Activated T-helper 1 cell treated with anti-CD3 and anti-CD28 coated beads, Interleukin-12 subunit alpha, Interleukin-12 subunit beta, Interleukin-2, Interleukin-4 antibody, amounts not matched to agents 30 ng/mL and 10 ng/mL and 1 ng/mL, durations not matched to agents 14 hours and 24 hours and 36 hours (primary cell): ENCODE measurements at regions not wholly inside any gene's neighbourhood (a gene's known extent, or its start where the extent isn't known, plus 50 kb on each side); places are given as distances from the start of the nearest gene placed in this dataset.

Experiments used
- DNase-seq: peaks from one replicate; pipeline ENCODE4 v3.0.0; 2021; ENCODE audit warnings: low spot score
- H3K27ac Mint-ChIP-seq: one replicate; pipeline ENCODE4 v1.8.0; 2021; ENCODE audit warnings: mild to moderate bottlenecking, mixed read lengths
- H3K27me3 Mint-ChIP-seq: one replicate; pipeline ENCODE4 v1.8.0; 2022; ENCODE audit warnings: mild to moderate bottlenecking, moderate library complexity, mixed read lengths; ENCODE audit not compliant: insufficient read depth
- H3K36me3 Mint-ChIP-seq: one replicate; pipeline ENCODE4 v1.8.0; 2021; ENCODE audit warnings: low read depth, mixed read lengths
- H3K4me1 Mint-ChIP-seq: one replicate; pipeline ENCODE4 v1.8.0; 2021; ENCODE audit warnings: low read depth, mixed read lengths
- H3K4me3 Mint-ChIP-seq: one replicate; pipeline ENCODE4 v1.8.0; 2021; ENCODE audit warnings: mild to moderate bottlenecking, moderate library complexity, mixed read lengths
- H3K9me3 Mint-ChIP-seq: one replicate; pipeline ENCODE4 v1.8.0; 2021; ENCODE audit warnings: mixed read lengths
- intact Hi-C: fragments of 100-400 bp; cut with micrococcal nuclease; formaldehyde crosslinking; loops from one replicate; pipeline ENCODE4 v1.15.1; 2024

DNA sequence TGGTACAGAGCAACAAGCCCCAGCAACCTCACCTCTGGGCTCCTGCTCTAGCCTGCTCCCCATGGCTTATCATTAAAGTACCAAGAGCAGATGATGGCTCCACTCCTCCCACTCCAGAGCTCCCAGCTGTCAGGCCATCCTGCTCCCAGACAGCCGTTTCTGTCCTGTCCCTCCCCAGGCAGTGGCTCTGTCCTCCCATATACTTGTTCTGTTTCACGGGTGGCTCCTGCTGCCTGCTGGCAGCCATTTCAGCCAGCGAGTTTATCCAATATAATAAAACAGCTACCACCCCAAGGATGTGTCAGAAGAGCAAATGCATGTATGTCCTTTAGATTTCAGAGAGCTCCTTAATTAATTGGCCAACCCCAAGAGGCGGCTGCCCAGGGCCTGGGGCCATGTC, 79.4 kb upstream of the VSTM2B start:
- no peak for DNase-seq
- no peak overlapping the region for H3K27ac Mint-ChIP-seq
- H3K4me3 Mint-ChIP-seq, result no peak overlapping the region
- H3K27me3 Mint-ChIP-seq, result no peaks in the 10 kb centered on the region
- intact Hi-C loops, result no loop called here
- H3K36me3 Mint-ChIP-seq, result no peaks in the 10 kb centered on the region
- H3K9me3 Mint-ChIP-seq, result no peaks in the 10 kb centered on the region
- no peaks in the 10 kb centered on the region for H3K4me1 Mint-ChIP-seq

DNA sequence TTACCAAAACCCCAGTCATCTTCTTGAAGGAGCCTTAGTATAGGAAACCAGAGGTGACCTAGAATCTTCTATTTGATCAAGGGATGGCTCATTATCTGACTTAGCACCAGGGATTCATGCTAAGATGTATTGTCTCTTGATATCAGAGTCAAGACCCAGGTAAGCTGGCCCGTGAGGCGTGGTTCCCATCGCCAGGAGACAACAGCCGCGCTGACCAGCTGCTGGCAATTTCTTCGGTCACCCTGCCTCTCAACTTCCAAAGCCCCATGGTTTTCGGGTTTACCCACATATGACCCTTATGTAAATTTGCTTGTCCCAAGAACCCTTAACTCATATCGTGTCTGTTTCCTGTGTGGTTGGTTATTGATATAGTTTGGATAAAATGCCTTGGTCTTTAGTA, 77.7 kb upstream of the VSTM2B start:
- H3K36me3 Mint-ChIP-seq, result no peaks in the 10 kb centered on the region
- H3K9me3 Mint-ChIP-seq, result no peaks in the 10 kb centered on the region
- intact Hi-C loops, result no loop called here
- no peaks in the 10 kb centered on the region for H3K4me1 Mint-ChIP-seq
- no peak overlapping the region for H3K4me3 Mint-ChIP-seq
- no peak for DNase-seq
- no peak overlapping the region for H3K27ac Mint-ChIP-seq
- H3K27me3 Mint-ChIP-seq, result no peaks in the 10 kb centered on the region

DNA sequence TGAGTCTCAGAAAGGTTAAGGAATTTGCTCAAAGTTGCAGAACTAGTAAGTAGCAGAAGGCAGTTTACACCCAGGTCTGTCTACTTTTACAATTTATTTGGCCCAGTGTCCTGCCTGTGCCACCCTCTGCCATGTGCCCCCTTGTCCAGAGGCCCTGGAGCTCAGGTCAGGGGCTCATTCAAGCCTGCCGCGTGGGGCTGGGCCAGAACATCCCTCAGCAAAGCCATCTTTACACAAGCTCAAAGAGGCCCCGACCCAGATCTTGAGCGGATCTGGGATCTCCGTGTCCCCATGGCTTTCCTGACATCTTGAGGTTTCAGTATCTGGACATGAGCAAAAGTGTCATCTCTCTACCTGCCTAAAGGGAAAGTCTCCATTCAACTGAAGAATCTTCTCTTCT, 76.4 kb upstream of the VSTM2B start:
- no peaks in the 10 kb centered on the region for H3K9me3 Mint-ChIP-seq
- no peaks in the 10 kb centered on the region for H3K36me3 Mint-ChIP-seq
- no peaks in the 10 kb centered on the region for H3K27me3 Mint-ChIP-seq
- H3K4me1 Mint-ChIP-seq, result no peaks in the 10 kb centered on the region
- intact Hi-C loops, result no loop called here
- no peak overlapping the region for H3K4me3 Mint-ChIP-seq
- H3K27ac Mint-ChIP-seq, result no peak overlapping the region
- DNase-seq, result no peak

DNA sequence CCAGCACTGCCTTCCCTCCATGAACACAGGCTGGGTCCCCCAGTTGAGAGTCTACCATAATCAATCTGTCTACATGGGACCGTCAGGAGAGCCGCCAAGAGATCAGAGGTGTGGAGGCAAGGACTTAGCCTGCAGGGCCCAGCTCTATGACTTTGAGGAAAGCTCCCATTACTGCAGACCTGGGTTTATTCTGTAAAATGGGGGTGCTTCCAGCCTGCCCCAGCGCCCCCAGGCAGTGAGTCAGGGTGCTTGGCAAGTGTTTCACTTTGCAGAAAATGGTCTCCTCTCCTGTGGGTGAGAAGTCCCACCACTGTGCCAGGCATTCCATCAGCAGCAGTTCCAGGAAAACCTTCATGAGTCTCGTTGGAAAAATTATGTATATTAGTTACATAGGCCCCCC, 75.5 kb upstream of the VSTM2B start:
- Mint-ChIP-seq H3K4me3 (no peak overlapping the region), H3K9me3 (no peaks in the 10 kb centered on the region), H3K36me3 (no peaks in the 10 kb centered on the region), H3K4me1 (no peaks in the 10 kb centered on the region), H3K27me3 (no peaks in the 10 kb centered on the region), H3K27ac (no peak overlapping the region)
- intact Hi-C loops, result no loop called here
- no peak for DNase-seq

DNA sequence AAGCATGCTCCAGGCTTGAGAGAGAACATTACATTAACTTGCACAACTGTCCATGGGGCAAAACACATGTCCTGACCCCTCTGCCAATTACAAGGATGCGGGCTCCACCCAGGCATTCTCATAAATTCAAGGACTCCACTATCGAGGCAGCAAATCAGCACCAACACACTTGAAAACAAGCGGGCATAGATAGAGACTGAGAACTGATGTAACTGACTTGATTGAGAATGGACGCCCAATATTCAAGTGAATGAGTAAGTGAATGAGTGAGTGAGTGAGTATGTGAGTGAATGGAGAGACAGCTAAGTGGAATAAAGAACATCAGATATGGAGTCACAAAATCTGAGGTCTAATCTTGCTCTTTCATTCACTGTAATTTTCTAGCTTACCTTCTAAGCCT, 75.0 kb upstream of the VSTM2B start:
- no peaks in the 10 kb centered on the region for H3K4me1 Mint-ChIP-seq
- peaks cover 3% of the 10 kb centered on the region for H3K27me3 Mint-ChIP-seq
- no peak for DNase-seq
- intact Hi-C loops, result no loop called here
- H3K4me3 Mint-ChIP-seq, result no peak overlapping the region
- H3K27ac Mint-ChIP-seq, result no peak overlapping the region
- no peaks in the 10 kb centered on the region for H3K9me3 Mint-ChIP-seq
- H3K36me3 Mint-ChIP-seq, result no peaks in the 10 kb centered on the region

- Mint-ChIP-seq H3K27ac (no peak overlapping the region), H3K4me1 (no peaks in the 10 kb centered on the region), H3K9me3 (peaks cover 18% of the 10 kb centered on the region), H3K4me3 (no peak overlapping the region), H3K27me3 (peaks cover 3% of the 10 kb centered on the region), H3K36me3 (no peaks in the 10 kb centered on the region)
- no peak for DNase-seq
- intact Hi-C loops, result no loop called here
Observed at GRCh38 chr19:29454109-29454508, 71.7 kb upstream of the VSTM2B start.

DNA sequence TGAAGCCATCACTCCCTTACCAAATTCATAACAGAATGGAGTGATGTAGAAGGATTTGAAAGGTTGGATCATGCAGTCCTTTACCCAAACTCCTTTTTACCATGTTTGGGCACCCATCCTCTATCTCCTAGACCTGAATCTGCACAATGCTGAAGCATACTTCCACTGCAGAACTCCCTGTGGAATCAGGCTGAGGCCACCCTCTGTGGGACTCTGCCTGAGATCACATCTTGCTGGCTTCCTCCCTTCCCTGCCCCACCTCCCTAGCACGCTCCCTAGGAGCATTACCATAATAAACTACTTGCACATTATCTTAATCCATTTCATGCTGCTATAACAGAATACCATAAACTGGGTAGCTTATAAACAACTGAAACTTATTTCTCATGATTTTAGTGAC, 68.4 kb upstream of the VSTM2B start:
- H3K4me3 Mint-ChIP-seq, result no peak overlapping the region
- peaks cover 19% of the 10 kb centered on the region for H3K9me3 Mint-ChIP-seq
- H3K36me3 Mint-ChIP-seq, result no peaks in the 10 kb centered on the region
- H3K4me1 Mint-ChIP-seq, result no peaks in the 10 kb centered on the region
- intact Hi-C loops, result no loop called here
- H3K27me3 Mint-ChIP-seq, result peaks cover 3% of the 10 kb centered on the region
- H3K27ac Mint-ChIP-seq, result no peak overlapping the region
- no peak for DNase-seq

- H3K27me3 Mint-ChIP-seq, result peaks cover 17% of the 10 kb centered on the region
- intact Hi-C loops, result loop anchor here (5.0 kb wide), 2 partner anchors 59 to 129 kb away; partner anchors contain the start of gene VSTM2B
- DNase-seq, result peak; percentile 8
- no peaks in the 10 kb centered on the region for H3K9me3 Mint-ChIP-seq
- no peak overlapping the region for H3K27ac Mint-ChIP-seq
- no peaks in the 10 kb centered on the region for H3K36me3 Mint-ChIP-seq
- no peak overlapping the region for H3K4me3 Mint-ChIP-seq
- no peaks in the 10 kb centered on the region for H3K4me1 Mint-ChIP-seq
Observed at GRCh38 chr19:29467824-29468401, 57.9 kb upstream of the VSTM2B start.

GRCh38 chr19:29475469-29475868, 50.3 kb upstream of the VSTM2B start:
- intact Hi-C loops, result no loop called here
- no peak for DNase-seq
- peaks cover 5% of the 10 kb centered on the region for H3K9me3 Mint-ChIP-seq
- no peak overlapping the region for H3K4me3 Mint-ChIP-seq
- peaks cover 7% of the 10 kb centered on the region for H3K27me3 Mint-ChIP-seq
- no peak overlapping the region for H3K27ac Mint-ChIP-seq
- H3K36me3 Mint-ChIP-seq, result no peaks in the 10 kb centered on the region
- H3K4me1 Mint-ChIP-seq, result no peaks in the 10 kb centered on the region
